HCT116 (cell line): ENCODE measurements at regions not wholly inside any gene's neighbourhood (a gene's known extent, or its start where the extent isn't known, plus 50 kb on each side); places are given as distances from the start of the nearest gene placed in this dataset.

Source experiments
- ATAC-seq: fragments of 200-7000 bp; cut with Tn5 transposase; 2 replicates; pipeline ENCODE4 v1.9.1; 2020; ENCODE audit warnings: mild to moderate bottlenecking, moderate library complexity
- BruUV-seq: library from RNA; stranded (reverse); fragments of 400-500 nt; replicated peaks from 2 replicates; lab custom pipeline; 2021; lab: Mats Ljungman, UMichigan
- CTCF ChIA-PET: fragments of 300-600 bp; sonication (Branson Sonifier 250); formaldehyde crosslinking; loops from one replicate; lab custom pipeline; 2021; ENCODE audit warnings: antibody characterized with exemption; lab: Charles Lee
- POLR2A ChIA-PET: fragments of 300-600, 350-600 bp; sonication (Branson Sonifier 250); formaldehyde crosslinking; loops from one replicate; lab custom pipeline; 2021; ENCODE audit warnings: antibody characterized with exemption; lab: Charles Lee
- RAD21 ChIA-PET, 2 experiments: fragments of 300-600 bp; sonication (Branson Sonifier 250); formaldehyde crosslinking; loops; one replicate each; lab custom pipeline; 2023; ENCODE audit warnings: low total read pairs in 2 of 2; ENCODE audit not compliant: uncharacterized antibody in 2 of 2, unreplicated experiment in 2 of 2, low non-redundant PET in 1 of 2; lab: Charles Lee
- DNase-seq: peaks from one replicate; pipeline ENCODE4 v3.0.0-alpha.2; 2010; ENCODE audit warnings: low read depth, low spot score
- H2AFZ ChIP-seq: fragments of 200-600 bp; shearing (Covaris generic), sonication (generic); 2 replicates; pipeline ENCODE4 v1.6.1; 2017; ENCODE audit warnings: low read depth, mixed run types, mixed read lengths, antibody characterized with exemption, low read length; ENCODE audit not compliant: poor library complexity, severe bottlenecking
- H3K27ac ChIP-seq: 2 replicates; pipeline ENCODE4 v1.5.1; 2012; ENCODE audit warnings: low read depth, low read length
- H3K27me3 ChIP-seq: fragments of 200-600 bp; sonication (generic); 2 replicates; pipeline ENCODE4 v1.6.1; 2016; ENCODE audit warnings: mixed run types, low read length, mixed read lengths; ENCODE audit not compliant: insufficient read depth
- H3K36me3 ChIP-seq, 2 experiments: fragments of 200-500 bp in 1 of 2; fragments of 200-600 bp in 1 of 2; sonication (Bioruptor generic) in 1 of 2; sonication (generic) in 1 of 2; 2 replicates each; pipeline versions ENCODE4 v1.5.1 to v1.6.1; 2014 to 2016; ENCODE audit warnings: low read length in 2 of 2, inconsistent platforms in 1 of 2, mixed read lengths in 1 of 2, mixed run types in 1 of 2; ENCODE audit not compliant: insufficient read depth in 2 of 2, control insufficient read depth in 1 of 2
- H3K4me1 ChIP-seq, 2 experiments: fragments of 200-600 bp in 1 of 2; sonication (generic) in 1 of 2; 2 replicates each; pipeline versions ENCODE4 v1.5.1 to v1.6.1; 2012 to 2017; ENCODE audit warnings: low read length in 2 of 2, inconsistent platforms in 1 of 2, mild to moderate bottlenecking in 1 of 2, mixed read lengths in 1 of 2, mixed run types in 1 of 2, moderate library complexity in 1 of 2; ENCODE audit not compliant: insufficient read depth in 2 of 2, control insufficient read depth in 1 of 2
- H3K4me2 ChIP-seq: fragments of 200-600 bp; sonication (generic); 2 replicates; pipeline ENCODE4 v1.6.1; 2017; ENCODE audit warnings: mixed run types, low read length, mixed read lengths
- H3K4me3 ChIP-seq, 2 experiments: fragments of 200-600 bp in 1 of 2; sonication (generic) in 1 of 2; replicated peaks in 1 of 2; 2 replicates each; pipeline ENCODE4 v1.5.1; 2011 to 2016; ENCODE audit warnings: low read length in 2 of 2, control low read depth in 1 of 2, low read depth in 1 of 2, mild to moderate bottlenecking in 1 of 2, mixed read lengths in 1 of 2, mixed run types in 1 of 2
- H3K79me2 ChIP-seq: fragments of 200-600 bp; sonication (generic); 2 replicates; pipeline ENCODE4 v1.6.1; 2017; ENCODE audit warnings: mild to moderate bottlenecking, mixed run types, low read length, moderate library complexity, mixed read lengths; ENCODE audit not compliant: insufficient read depth
- H3K9ac ChIP-seq: fragments of 200-600 bp; sonication (generic); 2 replicates; pipeline ENCODE4 v1.6.1; 2016; ENCODE audit warnings: low read length, mixed read lengths
- H3K9me2 ChIP-seq: fragments of 200-600 bp; sonication (generic), shearing (Covaris generic); 2 replicates; pipeline ENCODE4 v1.6.1; 2017; ENCODE audit warnings: mixed run types, mild to moderate bottlenecking, moderate library complexity; ENCODE audit not compliant: insufficient read depth
- H3K9me3 ChIP-seq, 2 experiments: fragments of 200-500 bp in 1 of 2; fragments of 200-600 bp in 1 of 2; sonication (Bioruptor generic) in 1 of 2; sonication (generic) in 1 of 2; 2 replicates each; pipeline ENCODE4 v1.6.1; 2014 to 2017; ENCODE audit warnings: low read length in 2 of 2, mixed read lengths in 2 of 2, inconsistent platforms in 1 of 2, low read depth in 1 of 2, mild to moderate bottlenecking in 1 of 2, mixed run types in 1 of 2, moderate library complexity in 1 of 2; ENCODE audit not compliant: control insufficient read depth in 1 of 2, insufficient read depth in 1 of 2
- H4K20me1 ChIP-seq: fragments of 200-600 bp; sonication (generic), shearing (Covaris generic); 2 replicates; pipeline ENCODE4 v1.6.1; 2017; ENCODE audit warnings: mixed run types, mild to moderate bottlenecking, moderate library complexity; ENCODE audit not compliant: insufficient read depth
- ATF3 ChIP-seq: IDR thresholded peaks from 2 replicates; pipeline ENCODE4 v1.6.1; 2012
- CBX3 ChIP-seq: IDR thresholded peaks from 2 replicates; pipeline ENCODE4 v1.6.1; 2012; ENCODE audit warnings: low read depth
- CEBPB ChIP-seq: IDR thresholded peaks from 2 replicates; pipeline ENCODE4 v1.6.1; 2012; ENCODE audit warnings: low read depth
- CTCF ChIP-seq, 3 experiments: fragments of 200-600 bp in 1 of 3; sonication (generic) in 1 of 3; IDR thresholded peaks in 2 of 3; conservative IDR thresholded peaks in 1 of 3; 2 replicates each; pipeline ENCODE4 v1.5.1; 2012 to 2017; ENCODE audit warnings: low read depth in 2 of 3, low read length in 2 of 3, antibody characterized with exemption in 1 of 3, borderline replicate concordance in 1 of 3, control low read depth in 1 of 3, mild to moderate bottlenecking in 1 of 3, mixed read lengths in 1 of 3, mixed run types in 1 of 3, moderate library complexity in 1 of 3; ENCODE audit not compliant: insufficient read depth in 1 of 3
- EGR1 ChIP-seq: IDR thresholded peaks from 2 replicates; pipeline ENCODE4 v1.6.1; 2012; ENCODE audit warnings: low read depth
- ELF1 ChIP-seq: IDR thresholded peaks from 2 replicates; pipeline ENCODE4 v1.6.1; 2012; ENCODE audit warnings: low read depth, borderline replicate concordance
- EZH2 ChIP-seq: fragments of 200-600 bp; sonication (generic); IDR thresholded peaks from 2 replicates; pipeline ENCODE4 v1.6.1; 2017; ENCODE audit warnings: antibody characterized with exemption, mixed run types
- EZH2phosphoT487 ChIP-seq: fragments of 200-600 bp; IDR thresholded peaks from 2 replicates; pipeline ENCODE4 v1.6.1; 2018; ENCODE audit warnings: antibody characterized with exemption, borderline replicate concordance
- FOSL1 ChIP-seq: IDR thresholded peaks from 2 replicates; pipeline ENCODE4 v1.6.1; 2012; ENCODE audit warnings: low read depth
- JUND ChIP-seq: IDR thresholded peaks from 2 replicates; pipeline ENCODE4 v1.6.1; 2012
- POLR2A ChIP-seq: IDR thresholded peaks from 2 replicates; pipeline ENCODE4 v1.7.0; 2011; ENCODE audit warnings: borderline replicate concordance; ENCODE audit not compliant: insufficient read depth, insufficient read length; ENCODE audit errors: extremely low read depth
- POLR2AphosphoS5 ChIP-seq: IDR thresholded peaks from 2 replicates; pipeline ENCODE4 v1.6.1; 2011; ENCODE audit warnings: mild to moderate bottlenecking, low read depth, low read length, moderate library complexity
- RAD21 ChIP-seq: IDR thresholded peaks from 2 replicates; pipeline ENCODE4 v1.6.1; 2012; ENCODE audit warnings: low read depth, mild to moderate bottlenecking
- REST ChIP-seq: IDR thresholded peaks from 2 replicates; pipeline ENCODE4 v1.6.1; 2012; ENCODE audit warnings: low read depth
- SIN3A ChIP-seq: IDR thresholded peaks from 2 replicates; pipeline ENCODE4 v1.6.1; 2012; ENCODE audit warnings: low read depth
- SP1 ChIP-seq: IDR thresholded peaks from 2 replicates; pipeline ENCODE4 v1.6.1; 2012; ENCODE audit warnings: low read depth
- SRF ChIP-seq: IDR thresholded peaks from 2 replicates; pipeline ENCODE4 v1.6.1; 2012; ENCODE audit warnings: low read depth
- TCF7L2 ChIP-seq: IDR thresholded peaks from 2 replicates; pipeline ENCODE4 v1.7.0; 2011; ENCODE audit warnings: borderline replicate concordance, inconsistent platforms; ENCODE audit not compliant: insufficient read depth, insufficient read length; ENCODE audit errors: extremely low read depth
- YY1 ChIP-seq: IDR thresholded peaks from 2 replicates; pipeline ENCODE4 v1.6.1; 2011; ENCODE audit warnings: low read length, low read depth, moderate library complexity, mild to moderate bottlenecking; ENCODE audit not compliant: insufficient replicate concordance; ENCODE audit errors: extremely low read depth
- ZFX ChIP-seq: fragments of 450-650 bp; IDR thresholded peaks from 2 replicates; pipeline ENCODE4 v1.6.1; 2017
- intact Hi-C: fragments of 100-400 bp; cut with micrococcal nuclease; formaldehyde crosslinking; loops from 2 replicates; pipeline ENCODE4 v1.10.0; 2022

GRCh38 chrX:7242613-7243012 lies 94.7 kb upstream of the PUDP start:
- Histone ChIP-seq H3K9ac (no peak overlapping the region), H3K4me1 (no peaks in the 10 kb centered on the region), H3K27me3 (no peaks in the 10 kb centered on the region), H3K9me3 (no peaks in the 10 kb centered on the region), H3K36me3 (no peaks in the 10 kb centered on the region), H2AFZ (no peak overlapping the region), H3K9me2 (no peaks in the 10 kb centered on the region), H3K79me2 (no peaks in the 10 kb centered on the region), H3K4me2 (no peak overlapping the region), H3K27ac (no peak overlapping the region), H3K4me3 (no peak overlapping the region), H4K20me1 (no peaks in the 10 kb centered on the region)
- ATAC-seq (no peak), DNase-seq (no peak)
- TF ChIP-seq SP1 (no peak), EGR1 (no peak), CTCF (IDR thresholded peaks at IDR 0.05 in 2 of 3, conservative IDR thresholded peaks at IDR 0.05 in 1 of 3; ENCODE audit: borderline replicate concordance in 1 of 3, insufficient read depth in 1 of 3, low read depth in 2 of 3, low read length in 2 of 3) (no peak), ATF3 (no peak), CBX3 (no peak), SRF (no peak), ELF1 (no peak), SIN3A (no peak), POLR2AphosphoS5 (no peak), JUND (no peak), REST (no peak), TCF7L2 (no peak), ZFX (no peak), POLR2A (no peak), CEBPB (no peak), FOSL1 (no peak), YY1 (no peak), EZH2phosphoT487 (no peak), RAD21 (no peak), EZH2 (no peak)
- intact Hi-C loops: no loop called here
- ChIA-PET CTCF (no interaction called here), RAD21 (no interaction called here), POLR2A (no interaction called here)
- no TSS peak for BruUV-seq
